ENCODE measurements at regions not wholly inside any gene's neighbourhood (a gene's known extent, or its start where the extent isn't known, plus 50 kb on each side); places are given as distances from the start of the nearest gene placed in this dataset.

GRCh38 chr2:184517402-184517801 is 80.9 kb upstream of the ZNF804A start:
- no peaks in the 10 kb centered on the region for H3K4me1 ChIP-seq
- H3K27ac ChIP-seq, result no peak overlapping the region
- no peak for DNase-seq
- H3K4me3 ChIP-seq, result no peak overlapping the region
- no peaks in the 10 kb centered on the region for H3K9me3 ChIP-seq
- TF ChIP-seq POLR2A (IDR thresholded peaks at IDR 0.05) (no peak), CTCF (IDR thresholded peaks at IDR 0.05) (no peak)
- H3K27me3 ChIP-seq, result no peaks in the 10 kb centered on the region
- H3K36me3 ChIP-seq, result no peaks in the 10 kb centered on the region

GRCh38 chr2:184520441-184520840 is 77.9 kb upstream of the ZNF804A start:
- Histone ChIP-seq H3K27ac (no peak overlapping the region), H3K9me3 (no peaks in the 10 kb centered on the region), H3K27me3 (no peaks in the 10 kb centered on the region), H3K4me3 (no peak overlapping the region), H3K4me1 (no peaks in the 10 kb centered on the region), H3K36me3 (no peaks in the 10 kb centered on the region)
- no peak for TF ChIP-seq POLR2A (IDR thresholded peaks at IDR 0.05)
- TF ChIP-seq CTCF (IDR thresholded peaks at IDR 0.05), result no peak
- no peak for DNase-seq

GRCh38 chr2:184523732-184524131 is 74.6 kb upstream of the ZNF804A start:
- no peak for DNase-seq
- no peaks in the 10 kb centered on the region for H3K4me1 ChIP-seq

GRCh38 chr2:184524551-184525382 is 73.6 kb upstream of the ZNF804A start:
- no peaks in the 10 kb centered on the region for H3K27me3 ChIP-seq
- H3K4me1 ChIP-seq, result no peaks in the 10 kb centered on the region
- H3K9me3 ChIP-seq, result peaks cover 0 to 18% (median 0%) of the 10 kb centered on the region in 4 donors
- H3K27ac ChIP-seq, result no peak overlapping the region
- TF ChIP-seq POLR2A (IDR thresholded peaks at IDR 0.05) (no peak), CTCF (IDR thresholded peaks at IDR 0.05) (no peak)
- no peak overlapping the region for H3K4me3 ChIP-seq
- no peak for DNase-seq
- H3K36me3 ChIP-seq, result no peaks in the 10 kb centered on the region

More at GRCh38 chr2:184523732-184524131, 74.6 kb upstream of the ZNF804A start:
- H3K9me3 ChIP-seq, result peaks cover 0 to 17% (median 0%) of the 10 kb centered on the region in 4 donors
- H3K4me3 ChIP-seq, result no peak overlapping the region
- H3K27me3 ChIP-seq, result no peaks in the 10 kb centered on the region
- no peak for TF ChIP-seq POLR2A (IDR thresholded peaks at IDR 0.05)
- TF ChIP-seq CTCF (IDR thresholded peaks at IDR 0.05), result no peak
- H3K36me3 ChIP-seq, result no peaks in the 10 kb centered on the region
- no peak overlapping the region for H3K27ac ChIP-seq

- no peaks in the 10 kb centered on the region for H3K36me3 ChIP-seq
- H3K4me3 ChIP-seq, result no peak overlapping the region
- no peaks in the 10 kb centered on the region for H3K27me3 ChIP-seq
- TF ChIP-seq POLR2A (IDR thresholded peaks at IDR 0.05) (no peak), CTCF (IDR thresholded peaks at IDR 0.05) (no peak)
- H3K27ac ChIP-seq, result no peak overlapping the region
- H3K4me1 ChIP-seq, result no peaks in the 10 kb centered on the region
- no peak for DNase-seq
- peaks cover 0 to 18% (median 0%) of the 10 kb centered on the region in 4 donors for H3K9me3 ChIP-seq
These were observed 71.3 kb upstream of the ZNF804A start for GRCh38 chr2:184527058-184527457.

Measured in Peyer's patch (tissue), 4 donors.